Mesenteric fat pad (tissue), 1 donor: ENCODE measurements at regions not wholly inside any gene's neighbourhood (a gene's known extent, or its start where the extent isn't known, plus 50 kb on each side); places are given as distances from the start of the nearest gene placed in this dataset.

ENCODE experiments used
- DNase-seq: peaks from one replicate; pipeline ENCODE4 v3.0.0-alpha.2; 2020; ENCODE audit warnings: low spot score
- donor health status: DM: yes; HTN: yes; CAD: no.

GRCh38 chr1:29671446-29672356, 435.4 kb downstream of the PTPRU start:
- peak; percentile 71 for DNase-seq

DNA sequence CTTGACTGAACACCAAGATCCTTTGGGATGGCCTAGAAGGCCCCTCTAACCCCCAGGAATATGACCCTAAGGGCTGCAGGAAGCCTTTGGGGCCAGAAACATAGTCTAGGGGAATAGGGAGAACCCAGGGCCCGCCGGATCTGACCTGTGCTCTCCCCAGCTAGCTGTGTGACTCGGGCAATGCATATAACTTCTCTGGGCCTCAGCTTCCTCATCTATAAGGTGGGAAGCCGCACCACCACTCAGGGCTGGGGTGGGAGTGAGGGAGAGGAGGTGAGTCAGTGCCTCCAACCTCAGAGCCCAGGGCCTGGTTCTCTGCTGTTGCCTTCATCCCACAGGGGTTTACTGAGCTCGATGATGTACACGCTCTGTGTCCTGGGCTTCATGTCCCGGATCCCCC, 434.4 kb downstream of the PTPRU start:
- DNase-seq, result peak; percentile 72

DNA sequence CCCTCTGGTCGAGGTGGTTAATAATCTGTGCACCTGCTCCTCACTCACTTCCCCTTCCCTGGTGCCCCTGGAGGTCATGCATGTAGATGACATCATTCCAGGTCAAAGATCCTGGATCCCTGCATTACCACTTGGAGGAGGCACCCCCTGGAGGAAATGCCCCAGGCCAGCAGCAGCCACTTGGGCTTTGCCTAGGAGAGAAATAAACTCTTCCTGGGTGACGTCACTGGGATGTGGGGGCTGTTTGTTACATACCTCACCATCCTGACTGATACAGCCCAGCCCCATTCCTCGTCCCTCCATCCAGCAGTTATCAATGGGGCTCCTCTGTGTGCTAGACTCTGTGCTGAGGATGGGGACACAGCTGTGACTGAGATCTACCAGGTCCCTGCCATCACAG, 433.6 kb downstream of the PTPRU start:
- peak; percentile 69 for DNase-seq

GRCh38 chr1:29669158-29669871, 433.0 kb downstream of the PTPRU start:
- DNase-seq, result peak; percentile 59

- DNase-seq, result peak; percentile 26
Observed at GRCh38 chr1:29668551-29669157, 432.3 kb downstream of the PTPRU start.

GRCh38 chr1:29667951-29668350, 431.6 kb downstream of the PTPRU start:
- no peak for DNase-seq

- no peak for DNase-seq
Observed at GRCh38 chr1:29664711-29665110, 428.4 kb downstream of the PTPRU start.

DNA sequence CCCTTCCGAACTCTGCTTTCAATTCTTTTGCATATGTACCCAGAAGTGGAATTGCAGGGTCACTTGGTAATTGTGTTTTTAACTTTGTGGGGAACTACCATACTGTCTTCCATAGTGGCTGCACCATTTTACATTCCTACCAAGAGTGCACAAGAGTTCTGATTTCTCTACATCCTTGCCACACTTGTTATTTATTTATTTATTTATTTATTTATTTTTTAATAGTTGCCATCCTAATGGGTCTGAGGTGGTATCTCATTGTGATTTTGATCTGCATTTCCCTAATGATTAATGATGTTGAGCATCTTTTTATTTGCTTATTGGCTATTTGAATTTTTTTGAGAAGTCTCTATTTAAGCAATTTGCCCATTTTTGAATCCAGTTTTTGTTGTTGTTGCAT, 422.4 kb downstream of the PTPRU start:
- DNase-seq, result no peak

GRCh38 chr1:29657816-29658215, 421.5 kb downstream of the PTPRU start:
- peak; percentile 49 for DNase-seq

DNA sequence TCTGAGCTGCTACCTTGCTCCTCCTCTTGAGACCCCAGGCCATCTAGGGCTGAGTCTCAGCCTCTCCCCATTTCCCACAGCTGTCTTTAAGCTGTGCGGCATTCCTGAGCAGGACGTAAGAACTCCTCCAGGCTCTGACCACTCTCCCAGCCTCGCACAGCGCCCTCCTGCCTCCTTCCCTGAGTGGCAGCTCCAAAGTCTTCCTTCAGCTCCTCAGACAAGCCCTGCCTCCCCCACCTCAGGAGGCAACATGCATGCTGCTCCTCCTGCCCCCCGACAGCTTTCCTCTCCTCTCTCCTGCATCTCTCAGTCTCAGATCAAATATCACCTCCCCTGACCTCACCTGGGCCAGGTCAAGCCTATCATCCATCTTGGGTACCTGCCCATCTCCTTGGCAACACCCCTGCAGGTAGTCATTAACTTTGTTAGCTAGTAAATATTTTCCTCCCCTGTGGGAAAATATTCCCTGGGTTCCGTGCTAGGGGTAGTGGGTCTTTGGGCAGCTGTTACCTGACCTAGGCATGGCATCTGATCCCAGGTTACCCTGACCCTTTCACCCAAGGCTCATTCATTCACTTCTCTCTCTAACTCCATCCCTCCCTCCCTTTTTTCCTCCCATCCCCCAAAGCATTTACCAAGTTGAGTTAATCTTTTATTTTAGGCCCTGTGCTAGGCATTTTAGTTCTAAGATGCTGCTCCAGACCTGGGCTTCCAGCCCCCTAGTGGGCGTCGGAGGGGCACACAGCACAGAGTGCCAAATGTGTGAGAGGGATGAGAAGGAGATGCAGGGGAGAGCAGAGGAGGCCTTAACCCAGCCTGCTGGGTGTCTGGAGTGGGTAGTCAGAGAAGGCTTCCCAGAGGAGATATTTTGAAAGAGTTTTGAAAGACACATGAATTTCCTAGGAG, 419.9 kb downstream of the PTPRU start:
- DNase-seq, result peak; percentile 43

DNA sequence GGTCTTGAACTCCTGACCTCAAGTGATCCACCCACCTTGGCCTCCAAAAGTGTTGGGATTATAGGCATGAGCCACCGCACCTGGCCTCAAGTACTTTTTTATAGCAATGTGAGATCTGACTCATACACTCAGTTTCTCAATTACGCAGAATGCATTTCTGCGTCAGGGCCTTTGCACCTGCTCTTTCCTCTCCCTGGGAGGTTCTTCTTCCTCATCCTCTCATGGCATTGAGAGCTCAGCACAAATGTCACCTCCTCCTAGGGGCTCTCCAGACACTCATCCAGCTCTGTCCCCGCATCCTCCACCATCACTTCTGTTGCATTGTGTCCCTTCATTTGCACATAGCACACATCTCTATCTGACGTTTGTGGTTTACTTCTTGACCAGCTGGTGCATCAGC, 418.8 kb downstream of the PTPRU start:
- DNase-seq, result peak; percentile 6

GRCh38 chr1:29653886-29654450, 417.6 kb downstream of the PTPRU start:
- DNase-seq, result peak; percentile 51

DNA sequence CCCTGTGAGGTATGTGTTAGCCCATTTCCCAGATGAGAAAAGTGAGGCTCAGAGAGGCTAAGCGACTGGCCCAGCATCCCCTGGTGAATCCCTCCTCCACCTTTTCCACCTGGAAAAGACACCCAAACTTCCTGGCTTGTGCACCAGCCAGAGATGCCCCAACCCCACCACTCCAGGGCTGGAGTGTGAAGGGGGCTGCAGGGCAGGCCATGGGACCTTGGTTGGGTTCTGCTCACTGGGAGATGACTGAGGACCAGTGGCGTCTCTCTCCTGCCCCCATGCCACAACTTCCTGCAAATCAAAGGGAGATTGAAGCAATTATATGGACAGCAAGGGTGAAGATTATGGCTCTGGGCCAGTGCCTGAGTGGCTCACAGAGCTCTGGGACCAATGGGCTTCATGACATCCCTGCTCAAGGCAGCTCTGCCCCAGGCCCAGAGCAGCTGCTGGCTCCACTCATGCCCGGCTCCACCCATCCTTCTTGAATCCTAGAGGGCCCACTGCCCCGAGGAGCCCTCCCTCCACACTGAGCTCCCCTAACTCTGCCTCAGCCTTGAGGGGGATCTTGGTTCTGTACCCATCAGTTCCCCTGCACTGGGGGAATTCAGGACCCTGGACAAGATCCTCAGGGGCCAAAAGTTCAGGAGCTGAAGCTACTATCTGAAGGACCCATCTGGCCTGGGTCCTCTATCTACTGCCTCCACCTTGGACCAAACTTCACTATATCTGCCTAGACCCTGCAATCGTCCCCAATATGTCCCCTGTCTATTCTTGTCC, 416.9 kb downstream of the PTPRU start:
- peak; percentile 37 for DNase-seq

DNA sequence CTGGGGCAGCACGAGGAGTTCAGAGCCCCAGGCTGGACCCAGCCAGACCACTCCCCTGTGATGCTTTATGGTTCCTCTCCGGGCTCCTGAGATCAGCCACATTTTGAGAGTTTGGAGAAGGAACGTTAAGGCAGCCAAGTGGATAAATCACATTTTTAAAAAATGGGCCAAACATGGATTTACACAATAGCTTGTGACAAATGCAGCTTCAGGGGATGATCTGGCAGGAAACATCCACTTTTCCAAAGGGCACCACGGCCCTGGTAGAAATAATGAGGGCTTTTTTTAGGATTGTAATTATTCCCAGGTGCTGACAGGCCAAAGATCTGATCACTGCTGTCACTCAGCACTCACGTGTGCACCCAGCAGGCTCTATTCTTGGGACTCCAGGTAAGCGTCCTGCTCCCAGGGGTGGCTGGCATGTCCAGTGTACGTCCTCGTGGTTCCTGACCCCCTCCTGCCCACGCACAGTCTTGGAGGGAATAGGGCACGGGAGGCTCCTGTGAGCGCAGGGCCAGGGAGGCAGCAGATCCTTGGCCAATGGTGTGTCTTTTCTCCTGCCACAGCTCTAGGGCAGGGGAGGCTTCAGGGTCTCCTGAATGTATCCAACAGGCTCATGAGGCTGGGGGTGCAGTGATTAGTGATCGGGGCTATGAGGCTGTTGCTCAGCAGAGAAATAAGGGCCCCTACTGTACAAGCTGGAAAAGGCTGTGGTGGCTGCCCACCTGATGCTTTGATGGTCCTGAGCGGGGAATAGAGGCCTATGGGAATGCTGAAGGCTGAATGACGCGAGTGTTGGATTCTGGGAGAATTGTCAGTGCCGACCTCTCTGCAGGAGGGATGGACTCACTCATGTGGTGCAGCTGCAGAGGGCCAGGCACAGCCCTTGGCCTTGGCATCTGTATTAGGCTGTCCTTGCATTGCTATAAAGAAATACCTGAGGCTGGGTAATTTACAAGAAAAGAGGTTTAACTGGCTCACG, 415.7 kb downstream of the PTPRU start:
- peak; percentile 47 for DNase-seq

GRCh38 chr1:29651246-29651645, 414.9 kb downstream of the PTPRU start:
- DNase-seq, result peak; percentile 37

DNA sequence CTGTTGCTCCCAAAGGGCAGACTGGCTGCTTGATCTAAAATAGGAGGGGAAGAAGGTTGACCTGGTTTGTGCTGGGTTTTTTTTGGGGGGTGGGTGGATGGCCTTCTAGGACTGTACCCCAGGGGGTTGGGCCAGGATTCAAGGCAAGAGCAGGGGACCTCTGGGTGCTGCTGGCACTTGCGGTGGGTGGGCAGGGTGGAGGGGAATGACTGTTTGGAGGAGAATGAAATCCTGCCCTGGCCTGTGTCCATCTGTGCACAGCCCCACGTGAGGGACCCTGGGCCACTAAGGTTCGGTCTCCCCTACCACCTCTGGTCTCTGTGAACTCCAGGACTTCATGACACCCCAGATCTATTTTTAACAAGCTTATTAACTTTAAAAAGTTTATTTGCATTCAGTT, 414.2 kb downstream of the PTPRU start:
- peak; percentile 62 for DNase-seq

- peak; percentile 33 for DNase-seq
Observed at GRCh38 chr1:29650041-29650400, 413.7 kb downstream of the PTPRU start.

GRCh38 chr1:29649189-29650040, 413.1 kb downstream of the PTPRU start:
- DNase-seq, result peak; percentile 67
